Ishikawa (cell line): ENCODE measurements at regions not wholly inside any gene's neighbourhood (a gene's known extent, or its start where the extent isn't known, plus 50 kb on each side); places are given as distances from the start of the nearest gene placed in this dataset.

Experiments
- EP300 ChIP-seq: IDR thresholded peaks from 2 replicates; pipeline ENCODE4 v1.6.1; 2012; ENCODE audit warnings: borderline replicate concordance
- REST ChIP-seq: IDR thresholded peaks from 2 replicates; pipeline ENCODE4 v1.6.1; 2012; ENCODE audit warnings: low read depth, mild to moderate bottlenecking

GRCh38 chr3:87052499-87053260, 61.7 kb upstream of the VGLL3 start:
- no peak for TF ChIP-seq EP300
- TF ChIP-seq REST: no peak
